Stimulated activated CD4-positive, alpha-beta T cell treated with anti-CD3 and anti-CD28 coated beads, Interleukin-12 subunit alpha, Interleukin-12 subunit beta, amount 100 ng/mL, for 24 hours (primary cell): ENCODE measurements at regions not wholly inside any gene's neighbourhood (a gene's known extent, or its start where the extent isn't known, plus 50 kb on each side); places are given as distances from the start of the nearest gene placed in this dataset.
"Not testable (repeated sequence)": the region's sequence is repeated elsewhere in the genome, so short reads cannot be mapped to it uniquely, and the experiment has no call there.

Experiments used
- DNase-seq, 2 experiments: peaks; one replicate each; pipeline ENCODE4 v3.0.0-alpha.2; 2020; ENCODE audit warnings: low read depth in 2 of 2

DNA sequence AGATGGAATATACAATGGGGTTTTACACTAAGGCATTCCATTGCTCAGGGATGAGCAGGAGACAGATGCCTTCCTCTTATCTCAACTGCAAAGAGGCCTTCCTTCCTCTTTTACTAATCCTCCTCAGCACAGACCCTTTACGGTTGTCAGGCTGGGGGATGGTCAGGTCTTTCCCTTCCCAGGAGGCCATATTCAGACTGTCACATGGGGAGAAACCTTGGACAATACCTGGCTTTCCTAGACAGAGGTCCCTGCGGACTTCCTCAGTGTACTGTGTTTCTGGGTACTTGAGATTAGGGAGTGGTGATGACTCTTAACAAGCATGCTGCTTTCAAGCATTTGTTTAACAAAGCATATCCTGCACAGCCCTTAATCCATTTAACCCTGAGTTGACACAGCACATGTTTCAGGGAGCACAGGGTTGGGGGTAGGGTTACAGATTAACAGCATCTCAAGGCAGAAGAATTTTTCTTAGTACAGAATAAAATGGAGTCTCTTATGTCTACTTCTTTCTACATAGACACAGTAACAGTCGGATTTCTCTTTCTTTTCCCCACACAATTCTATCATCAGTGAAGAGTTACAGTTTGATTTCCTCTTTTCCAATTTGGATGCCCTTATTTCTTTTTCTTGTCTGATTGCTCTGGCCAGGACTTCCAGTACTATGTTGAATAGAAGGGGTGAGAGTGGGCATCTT lies 737.1 kb downstream of the TRHDE start:
- DNase-seq = not testable (repeated sequence)

DNA sequence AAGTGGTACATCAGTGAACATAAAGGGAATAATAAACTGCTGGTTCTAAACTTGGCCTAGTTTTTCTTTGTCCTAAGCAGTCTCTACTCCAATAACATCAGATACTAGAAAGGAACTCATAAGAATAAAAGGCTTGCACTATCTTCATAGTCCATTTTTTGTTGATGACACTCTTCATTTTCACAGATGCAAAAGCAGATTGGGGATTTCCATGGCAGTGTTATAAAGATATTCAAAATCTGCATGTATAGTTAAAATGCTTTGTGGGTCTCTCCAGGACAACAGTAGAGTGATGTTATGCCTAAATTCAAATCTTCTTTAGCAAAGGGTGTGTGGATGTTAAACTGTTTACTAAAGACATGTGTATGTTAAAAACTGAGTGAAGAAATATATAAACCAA lies 745.8 kb downstream of the TRHDE start:
- DNase-seq = no peak

DNA sequence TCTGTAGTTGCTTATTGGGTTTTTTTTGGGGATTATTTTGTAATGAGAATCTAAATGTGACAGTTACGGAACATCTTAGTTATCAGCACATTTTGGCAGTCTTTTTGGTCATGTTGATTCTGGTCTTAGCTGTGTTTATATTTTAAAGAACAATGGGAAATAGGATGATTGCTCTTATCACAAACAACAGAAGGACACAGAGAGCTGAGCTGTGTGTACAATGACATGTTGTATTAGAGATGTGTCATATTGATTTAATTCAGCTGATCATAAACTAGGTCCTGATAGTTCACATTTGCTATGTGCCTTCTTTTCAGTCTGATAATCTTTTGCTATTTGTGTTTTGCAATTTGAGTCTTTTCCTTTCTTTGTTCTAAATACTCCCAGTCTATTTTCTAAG lies 781.7 kb downstream of the TRHDE start:
- no peak for DNase-seq

DNA sequence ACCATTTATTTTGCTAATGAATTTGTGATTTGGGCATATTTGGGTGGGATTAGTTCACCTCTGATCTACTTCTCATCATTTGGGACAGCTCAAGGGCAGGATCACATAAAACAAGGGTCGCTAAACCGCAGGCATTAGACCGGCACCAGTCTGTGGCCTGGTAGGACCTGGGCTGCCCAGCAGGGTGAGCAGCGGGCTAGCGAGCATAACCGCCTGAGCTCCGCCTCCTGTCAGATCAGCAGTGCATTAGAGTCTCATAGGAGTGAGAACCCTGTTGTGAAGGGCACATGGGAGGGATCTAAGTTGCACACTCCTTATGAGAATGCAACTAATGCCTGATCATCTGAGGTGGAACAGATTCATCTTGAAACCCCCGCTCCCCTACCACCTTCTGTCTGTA lies 785.3 kb downstream of the TRHDE start:
- no peak for DNase-seq

DNA sequence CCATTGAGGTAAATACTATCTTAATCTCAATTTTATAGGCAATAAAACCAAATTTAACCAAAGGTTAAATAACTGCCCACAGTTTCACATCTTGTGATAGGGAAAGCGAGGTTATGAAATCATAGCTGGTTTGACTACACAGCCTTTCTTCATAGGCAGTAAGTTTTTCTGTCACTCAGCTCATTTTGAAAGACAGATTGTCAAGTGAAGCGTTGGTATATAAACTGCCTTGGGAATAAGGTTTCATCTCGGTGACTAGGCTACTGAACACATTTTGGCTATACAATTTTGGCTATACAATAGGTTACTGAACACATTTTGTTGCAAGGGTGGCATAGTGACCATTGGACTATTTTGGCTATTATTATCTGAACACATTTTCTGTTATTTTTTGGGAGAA lies 793.7 kb downstream of the TRHDE start:
- no peak for DNase-seq

DNA sequence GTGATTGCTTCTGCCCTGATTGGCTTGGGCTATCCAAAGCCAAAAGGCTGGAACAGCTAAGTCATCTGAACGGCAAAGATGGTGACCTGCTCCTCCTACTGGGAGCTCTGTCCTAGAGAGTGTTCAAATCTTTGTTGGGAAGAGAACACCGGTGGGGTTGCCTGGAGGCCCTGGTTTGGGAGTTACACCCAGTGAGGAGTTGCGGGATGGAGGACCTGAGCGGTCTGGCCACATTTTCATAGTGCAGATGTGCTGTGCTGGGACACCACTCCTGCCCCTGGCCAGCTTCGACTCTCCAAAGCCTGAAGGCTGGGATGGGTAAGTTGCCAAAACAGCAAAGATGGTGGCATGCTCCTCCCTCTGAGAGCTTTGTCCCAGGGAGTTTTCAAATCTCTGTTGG lies 795.4 kb downstream of the TRHDE start:
- DNase-seq = no peak

DNA sequence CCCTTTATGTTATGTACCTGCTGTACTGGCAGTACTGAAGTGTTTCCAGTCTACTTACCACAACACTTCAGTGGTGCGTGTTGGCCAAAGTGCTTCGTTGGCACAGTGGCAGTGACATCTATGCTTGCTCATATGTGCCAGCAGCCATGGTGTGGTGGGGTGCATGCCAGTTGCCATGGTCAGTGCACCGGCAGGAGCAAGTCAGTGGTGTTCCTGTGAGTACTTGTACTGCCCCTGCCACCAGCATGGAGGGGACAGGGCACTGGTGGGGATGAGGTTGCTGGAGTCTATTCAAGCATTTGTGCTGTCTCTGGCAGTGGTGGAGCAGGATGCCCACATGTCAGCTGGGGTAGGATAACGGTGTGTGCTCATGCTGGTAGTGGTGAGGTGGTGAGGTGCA lies 800.0 kb downstream of the TRHDE start:
- DNase-seq = no peak

DNA sequence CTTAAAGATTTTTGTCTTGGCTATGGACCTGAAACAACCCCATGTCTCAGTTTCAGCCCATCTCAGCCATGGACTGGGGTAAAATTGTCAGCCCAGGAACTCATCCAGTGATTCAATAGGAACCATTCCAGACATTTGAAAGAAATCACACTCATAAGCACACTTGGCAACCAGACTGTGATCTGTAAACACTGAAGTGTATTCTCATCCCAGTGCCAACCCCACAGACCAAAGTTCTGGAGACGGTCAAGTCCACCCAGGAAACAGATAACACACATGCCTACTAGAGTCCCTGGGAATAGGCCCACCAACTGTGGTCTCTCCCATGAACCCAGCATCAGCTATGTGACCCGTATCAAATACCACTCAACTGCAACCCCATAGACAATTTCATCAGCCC lies 804.6 kb downstream of the TRHDE start:
- DNase-seq = no peak

DNA sequence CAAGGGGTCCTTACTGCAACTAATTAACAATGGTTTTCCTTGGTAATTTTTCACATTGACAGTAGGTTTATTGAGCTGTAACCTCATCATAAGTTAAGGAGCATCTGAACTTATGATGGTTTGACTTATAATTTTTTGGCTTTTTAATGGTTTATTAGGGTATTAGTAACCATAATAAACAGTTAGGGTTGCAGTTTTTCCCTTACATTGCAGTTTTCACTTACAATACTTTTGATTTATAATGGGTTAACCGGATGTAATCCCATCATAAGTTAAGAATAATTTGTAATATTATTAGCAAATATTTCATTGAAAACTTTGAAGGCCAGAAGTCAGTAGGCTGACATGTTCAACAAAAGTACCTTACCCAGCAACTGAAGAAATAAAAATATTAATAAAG lies 811.6 kb downstream of the TRHDE start:
- DNase-seq = no peak

DNA sequence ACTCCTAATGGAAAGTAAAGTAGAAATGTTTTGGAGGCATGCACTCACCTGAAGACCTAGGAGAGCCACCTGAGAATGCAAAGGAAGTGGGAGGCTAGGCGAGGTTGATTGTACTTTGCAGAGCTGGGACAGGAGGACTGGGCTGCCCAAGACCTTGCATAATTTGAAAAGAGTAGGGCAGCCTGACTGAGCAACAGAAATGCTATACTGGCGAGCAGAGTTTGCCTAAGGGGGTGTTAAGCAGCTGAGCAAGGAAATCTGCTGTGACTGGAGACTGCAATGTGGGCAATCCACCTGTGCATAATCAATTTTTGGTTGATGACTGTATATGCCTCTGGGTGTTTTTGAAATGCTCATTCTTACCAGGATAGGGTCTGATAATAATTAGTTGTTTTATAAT lies 834.1 kb downstream of the TRHDE start:
- no peak for DNase-seq

DNA sequence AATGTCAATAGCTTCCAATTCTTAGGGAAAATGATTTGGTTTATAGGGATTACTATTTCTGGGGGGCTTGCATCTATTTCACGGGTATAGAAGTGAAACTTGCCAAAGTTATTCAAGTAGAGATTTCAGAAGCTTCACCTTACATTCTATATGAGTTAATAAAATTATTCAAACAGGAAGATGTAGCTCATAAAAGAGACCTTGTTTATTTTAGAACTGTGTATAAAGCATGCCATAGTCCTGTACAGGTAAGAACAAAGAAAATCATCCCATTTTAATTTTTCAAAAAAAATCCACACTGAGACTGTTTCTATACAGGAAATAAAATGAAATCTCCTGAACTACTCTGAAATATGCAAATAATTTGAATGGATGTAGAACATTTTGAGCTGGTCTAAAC lies 834.7 kb downstream of the TRHDE start:
- no peak for DNase-seq

DNA sequence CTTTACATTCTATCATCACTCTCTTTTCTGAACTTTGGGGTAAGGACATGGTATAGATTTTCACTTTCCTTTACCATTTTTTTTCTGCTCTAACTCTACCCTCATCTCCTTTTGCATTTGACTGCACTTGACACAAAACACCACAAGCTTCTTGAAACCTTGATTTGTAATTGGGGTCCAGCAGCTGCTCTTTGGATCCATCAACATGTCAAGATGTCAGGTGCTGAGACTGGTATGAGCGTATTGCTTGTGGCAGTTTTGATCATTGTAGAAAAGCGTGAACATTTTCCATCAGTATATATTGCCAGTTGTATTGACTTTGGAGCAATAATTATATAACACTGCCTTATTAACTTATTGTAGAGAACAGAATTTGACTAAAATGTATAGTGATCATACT lies 838.6 kb downstream of the TRHDE start:
- no peak for DNase-seq

DNA sequence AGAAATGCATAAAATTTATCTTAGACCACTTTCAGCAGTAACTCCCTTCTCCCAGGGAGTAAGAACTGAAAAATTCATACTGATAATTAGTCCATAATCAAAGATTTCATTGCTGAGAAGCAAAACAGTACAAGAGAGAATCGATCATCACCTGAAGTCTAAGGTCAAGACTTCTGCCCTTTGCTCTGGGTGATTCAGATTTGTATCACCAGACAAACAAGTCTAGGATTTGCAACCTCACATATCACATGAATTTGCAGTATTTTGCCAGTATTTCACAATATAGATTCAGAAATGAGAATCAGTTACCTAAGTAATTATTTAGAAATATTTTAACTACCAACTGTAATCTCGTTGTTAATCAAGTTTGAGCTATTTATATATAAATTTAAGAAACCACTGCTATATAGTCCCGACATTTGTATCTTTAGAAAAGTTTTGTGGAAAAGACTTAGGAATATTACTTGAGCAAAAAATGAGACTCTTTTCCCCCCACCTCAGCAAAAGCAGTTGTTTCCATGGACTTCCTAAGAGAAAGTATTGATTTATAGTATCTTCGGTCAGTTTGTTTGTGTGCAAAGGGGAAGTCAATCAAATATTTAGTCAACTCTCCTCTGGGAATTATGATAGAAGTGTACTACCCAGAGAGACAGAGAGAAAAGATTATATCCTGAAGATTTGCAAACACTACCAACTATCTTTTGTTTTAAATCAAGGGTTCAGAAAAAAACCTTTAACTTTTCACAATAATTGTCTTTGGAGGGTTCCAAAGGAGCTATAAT lies 840.1 kb downstream of the TRHDE start:
- DNase-seq = no peak

DNA sequence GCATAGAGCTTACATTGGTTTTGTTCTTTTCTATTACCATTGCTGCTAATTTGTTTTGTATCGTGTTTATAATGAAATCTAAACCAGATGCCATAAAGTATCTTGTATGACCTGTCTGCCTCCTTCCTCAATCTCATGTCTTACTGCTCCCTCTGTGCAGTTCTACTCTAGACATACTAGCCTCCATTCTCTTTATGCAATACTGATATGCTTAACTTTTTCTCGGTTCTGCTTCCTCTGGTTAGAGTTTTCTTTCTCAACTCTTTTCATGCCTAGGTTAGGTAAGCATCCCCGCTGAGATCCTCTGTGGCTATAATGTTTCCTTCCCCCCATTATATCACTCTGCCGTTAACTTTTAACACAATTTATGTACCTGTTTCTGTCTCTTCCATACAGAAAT lies 852.3 kb downstream of the TRHDE start:
- no peak for DNase-seq

DNA sequence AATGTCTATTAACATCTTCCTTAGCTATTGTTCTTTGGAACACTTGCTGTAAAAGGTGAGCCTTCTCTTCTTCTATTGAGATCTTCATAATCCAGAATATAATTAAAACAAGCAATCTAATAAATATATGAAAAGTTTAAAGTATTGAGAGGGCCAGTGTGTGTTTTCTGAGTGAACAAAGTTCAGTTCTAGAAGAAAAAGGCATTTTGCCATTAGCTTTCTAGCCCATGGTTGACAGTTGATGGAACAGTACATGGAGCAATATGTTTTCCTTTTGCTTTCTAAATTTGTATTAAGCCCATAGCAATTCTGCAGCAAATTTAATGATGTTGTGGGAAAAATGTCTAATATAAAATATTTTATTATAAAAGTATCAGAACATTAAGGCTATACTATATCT lies 853.0 kb downstream of the TRHDE start:
- DNase-seq = no peak

DNA sequence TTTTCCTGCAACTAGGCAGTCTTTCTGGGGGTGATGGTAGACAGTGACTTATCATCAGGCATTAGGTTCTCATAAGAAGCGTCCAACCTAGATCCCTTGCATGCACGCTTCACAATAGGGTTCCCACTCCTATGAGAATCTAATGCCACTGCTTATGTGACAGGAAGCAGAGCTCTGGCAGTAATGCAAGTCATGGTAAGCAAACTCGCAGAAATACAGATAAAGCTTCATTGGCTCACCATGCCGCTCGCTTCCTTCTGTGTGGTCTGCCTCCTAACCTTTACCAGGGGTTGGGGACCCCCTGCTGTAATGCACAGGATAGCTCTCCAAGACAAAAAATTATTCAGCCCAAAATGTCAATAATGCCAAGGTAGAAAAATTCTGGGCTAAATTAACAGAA lies 864.2 kb downstream of the TRHDE start:
- DNase-seq = no peak

DNA sequence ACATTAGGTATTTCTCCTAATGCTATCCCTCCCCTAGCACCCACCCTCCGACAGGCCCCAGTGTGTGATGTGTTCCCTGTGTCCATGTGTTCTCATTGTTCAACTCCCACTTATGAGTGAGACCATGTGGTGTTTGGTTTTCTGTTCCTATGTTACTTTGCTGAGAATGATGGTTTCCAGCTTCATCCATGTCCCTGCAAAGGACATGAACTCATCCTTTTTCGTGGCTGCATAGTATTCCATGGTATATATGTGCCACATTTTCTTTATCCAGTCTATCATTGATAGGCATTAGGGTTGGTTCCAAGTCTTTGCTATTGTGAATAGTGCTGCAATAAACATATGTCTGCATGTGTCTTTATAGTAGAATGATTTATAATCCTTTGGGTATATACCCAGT lies 867.5 kb downstream of the TRHDE start:
- DNase-seq = not testable (repeated sequence)

DNA sequence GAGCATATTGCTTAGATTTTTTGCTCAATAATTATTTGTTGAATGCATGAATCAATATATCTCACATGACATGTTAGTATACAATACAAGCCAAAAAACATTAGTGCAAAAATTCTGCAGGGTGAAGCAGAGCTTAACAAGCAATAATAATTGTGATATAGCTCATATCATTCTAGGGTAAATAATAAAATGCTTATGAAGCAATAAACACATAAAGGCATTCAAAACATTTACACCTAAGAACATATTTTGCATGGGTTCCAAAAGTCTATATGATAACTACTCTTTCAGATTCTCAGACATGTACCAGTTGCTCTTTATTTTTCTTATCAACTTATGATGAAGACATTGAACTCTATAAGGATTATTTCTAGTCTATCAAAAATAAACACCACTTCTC lies 886.2 kb downstream of the TRHDE start:
- DNase-seq = no peak

DNA sequence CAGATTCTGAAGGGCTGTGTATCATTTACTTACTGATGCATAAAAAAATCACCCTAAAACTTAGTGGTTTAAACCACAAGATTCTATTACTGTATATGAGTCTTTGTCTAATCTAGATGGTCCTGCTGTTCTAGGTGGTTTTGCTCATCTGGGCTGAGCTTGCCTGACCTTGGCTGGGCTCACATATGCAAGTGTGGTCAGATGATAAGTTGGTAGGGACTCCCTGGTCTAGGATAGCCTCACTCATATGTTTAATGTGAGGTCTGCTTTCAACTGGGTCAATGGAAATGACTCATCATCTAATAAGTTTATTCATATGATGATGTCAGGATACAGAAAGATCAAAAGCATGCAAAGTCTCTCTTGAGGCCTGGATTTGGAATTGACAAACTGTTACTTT lies 887.8 kb downstream of the TRHDE start:
- no peak for DNase-seq

DNA sequence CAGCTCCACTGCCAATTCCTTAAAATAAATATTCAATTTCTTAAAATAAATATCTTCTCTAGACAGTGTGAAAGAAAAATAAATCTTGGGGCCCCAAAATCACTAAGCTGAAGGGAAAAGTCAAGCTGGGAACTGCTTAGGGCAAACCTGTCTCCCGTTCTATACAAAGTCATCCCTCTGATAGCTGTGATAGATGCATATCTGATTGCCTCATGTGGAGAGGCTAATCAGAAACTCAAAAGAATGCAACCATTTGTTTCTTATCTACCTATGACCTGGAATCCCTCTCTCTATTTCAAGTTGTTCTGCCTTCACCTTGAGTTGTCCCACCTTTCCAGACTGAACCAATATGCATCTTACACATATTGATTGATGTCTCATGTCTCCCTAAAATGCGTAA lies 889.8 kb downstream of the TRHDE start:
- no peak for DNase-seq

DNA sequence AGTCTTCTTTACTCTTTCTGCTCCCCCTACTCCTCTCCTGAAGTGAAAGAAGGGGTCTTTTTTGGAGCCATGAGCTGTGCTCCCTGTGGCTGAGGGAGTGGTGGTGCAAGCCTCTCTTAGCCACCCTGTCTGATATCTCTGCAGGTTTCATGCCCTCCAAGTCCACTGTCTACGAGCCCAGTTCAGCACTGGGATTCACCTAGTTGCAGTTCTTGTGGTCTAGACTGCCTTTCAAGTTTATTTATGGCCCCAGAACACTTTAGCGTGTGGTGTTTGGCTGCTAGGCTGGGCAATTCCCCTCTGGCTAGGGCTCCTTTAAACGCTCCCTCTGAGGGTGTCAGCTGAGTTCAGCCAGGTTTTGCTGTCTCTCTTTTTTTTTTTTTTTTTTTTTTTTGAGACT lies 908.6 kb downstream of the TRHDE start:
- no peak for DNase-seq

DNA sequence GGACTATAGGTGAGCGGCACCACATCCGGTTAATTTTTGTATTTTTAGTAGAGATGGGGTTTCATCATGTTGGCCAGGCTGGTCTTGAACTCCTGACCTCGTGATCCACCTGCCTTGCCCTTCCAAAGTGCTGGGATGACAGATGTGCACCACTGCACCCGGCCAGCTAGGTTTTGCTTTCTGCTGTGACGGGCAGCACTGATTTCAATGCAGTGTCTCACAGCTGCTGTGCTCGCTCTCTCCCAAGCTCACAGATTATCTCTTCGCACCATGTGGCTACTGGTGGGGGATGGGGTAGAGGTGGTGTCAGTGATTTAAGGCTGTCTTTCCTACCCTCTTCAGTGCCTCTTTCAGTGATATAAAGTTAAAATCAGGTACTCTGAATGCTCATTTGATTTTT lies 909.1 kb downstream of the TRHDE start:
- no peak for DNase-seq

DNA sequence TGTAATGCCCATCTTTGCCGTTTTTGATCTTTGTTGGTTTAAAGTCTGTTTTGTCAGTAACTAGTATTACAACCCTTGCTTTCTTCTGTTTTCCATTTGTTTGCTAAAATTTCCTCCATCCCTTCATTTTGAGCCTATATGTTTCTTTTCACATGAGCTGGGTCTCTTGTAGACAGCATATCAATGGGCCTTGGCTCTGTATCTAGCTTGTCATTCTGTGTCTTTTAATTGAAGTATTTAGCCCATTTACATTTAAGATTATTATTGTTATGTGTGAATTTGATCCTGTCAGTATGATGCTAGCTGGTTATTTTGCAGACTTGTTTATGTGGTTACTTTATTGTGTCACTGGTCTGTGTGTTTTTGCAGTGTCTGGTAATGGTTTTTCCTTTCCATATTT lies 913.2 kb downstream of the TRHDE start:
- no peak for DNase-seq

DNA sequence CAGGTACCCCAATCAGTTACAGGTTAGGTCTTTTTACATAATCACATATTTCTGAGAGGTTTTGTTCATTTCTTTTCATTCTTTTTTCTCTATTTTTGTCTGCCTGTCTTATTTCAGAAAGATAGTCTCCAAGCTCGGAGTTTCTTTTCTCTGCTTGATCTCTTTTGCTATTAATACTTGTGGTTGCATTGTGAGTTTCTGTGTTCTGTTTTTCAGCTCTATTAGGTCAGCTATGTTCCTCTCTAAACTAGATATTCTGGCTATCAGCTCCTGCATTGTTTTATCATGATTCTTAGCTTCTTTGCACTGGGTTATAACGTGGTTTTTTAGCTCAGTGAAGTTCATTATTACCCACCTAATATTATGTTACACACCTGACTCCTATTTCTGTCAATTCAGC lies 914.1 kb downstream of the TRHDE start:
- no peak for DNase-seq
